ENCODE measurements at regions not wholly inside any gene's neighbourhood (a gene's known extent, or its start where the extent isn't known, plus 50 kb on each side); places are given as distances from the start of the nearest gene placed in this dataset.

GRCh38 chr4:12912896-12913418, 571.2 kb downstream of the RAB28 start:
- TF ChIP-seq CTCF (IDR thresholded peaks at IDR 0.05) = no peak
- TF ChIP-seq POLR2AphosphoS5 (IDR thresholded peaks at IDR 0.05) = no peak

All from transverse colon (tissue), 4 donors.